ENCODE measurements at regions not wholly inside any gene's neighbourhood (a gene's known extent, or its start where the extent isn't known, plus 50 kb on each side); places are given as distances from the start of the nearest gene placed in this dataset.

GRCh38 chr10:78535716-78536218 lies 502.1 kb downstream of the RPS24 start:
- TF ChIP-seq POLR2A (IDR thresholded peaks at IDR 0.05) (no peak), CTCF (IDR thresholded peaks at IDR 0.05) (no peak), EP300 (IDR thresholded peaks at IDR 0.05) (no peak), POLR2AphosphoS5 (IDR thresholded peaks at IDR 0.05) (no peak)
